H1 (cell line): ENCODE measurements at regions not wholly inside any gene's neighbourhood (a gene's known extent, or its start where the extent isn't known, plus 50 kb on each side); places are given as distances from the start of the nearest gene placed in this dataset.

Experiments
- CBX8 ChIP-seq: fragments of 300-800, 300-1000 bp; sonication (generic); IDR thresholded peaks from 2 replicates; pipeline ENCODE4 v1.7.1; 2016; ENCODE audit warnings: low read depth, low read length, borderline replicate concordance
- CEBPB ChIP-seq: IDR thresholded peaks from 2 replicates; pipeline ENCODE4 v1.6.1; 2012; ENCODE audit warnings: low read depth, low read length
- CTCF ChIP-seq, 3 experiments: IDR thresholded peaks; 1 replicate in 2 of 3; 2 replicates in 1 of 3; pipeline versions ENCODE4 v1.5.1 to v1.6.1; 2011; ENCODE audit warnings: low read length in 3 of 3, mild to moderate bottlenecking in 3 of 3, inconsistent platforms in 2 of 3, low read depth in 1 of 3, moderate library complexity in 1 of 3; ENCODE audit not compliant: insufficient read depth in 1 of 3; ENCODE audit errors: control extremely low read depth in 1 of 3
- EZH2 ChIP-seq: fragments of 200-600 bp; sonication (generic); IDR thresholded peaks from 2 replicates; pipeline ENCODE4 v1.7.1; 2012; ENCODE audit warnings: low read depth, mild to moderate bottlenecking, moderate library complexity, low read length, inconsistent platforms; ENCODE audit not compliant: severe bottlenecking
- FOSL1 ChIP-seq: IDR thresholded peaks from 2 replicates; pipeline ENCODE4 v1.6.1; 2011; ENCODE audit warnings: mild to moderate bottlenecking, low read depth, low read length, moderate library complexity; ENCODE audit not compliant: insufficient read depth
- TEAD4 ChIP-seq: IDR thresholded peaks from 2 replicates; pipeline ENCODE4 v1.6.1; 2012; ENCODE audit warnings: low read depth, low read length, inconsistent platforms, mixed read lengths

GRCh38 chr11:105236664-105237063 lies 97.1 kb upstream of the CARD18 start (continued):
- no peak for TF ChIP-seq CTCF (IDR thresholded peaks at IDR 0.05; ENCODE audit: control extremely low read depth in 1 of 3, insufficient read depth in 1 of 3, low read depth in 1 of 3, low read length in 3 of 3)
- no peak for TF ChIP-seq EZH2
- TF ChIP-seq FOSL1 = no peak
- TF ChIP-seq TEAD4 = no peak
- no peak for TF ChIP-seq CEBPB
- no peak for TF ChIP-seq CBX8
